H1 (cell line): ENCODE measurements at regions not wholly inside any gene's neighbourhood (a gene's known extent, or its start where the extent isn't known, plus 50 kb on each side); places are given as distances from the start of the nearest gene placed in this dataset.

ENCODE experiments used
- EZH2 ChIP-seq: fragments of 200-600 bp; sonication (generic); IDR thresholded peaks from 2 replicates; pipeline ENCODE4 v1.7.1; 2012; ENCODE audit warnings: low read depth, mild to moderate bottlenecking, moderate library complexity, low read length, inconsistent platforms; ENCODE audit not compliant: severe bottlenecking
- FOSL1 ChIP-seq: IDR thresholded peaks from 2 replicates; pipeline ENCODE4 v1.6.1; 2011; ENCODE audit warnings: mild to moderate bottlenecking, low read depth, low read length, moderate library complexity; ENCODE audit not compliant: insufficient read depth
- POLR2A ChIP-seq, 2 experiments: IDR thresholded peaks; 1 replicate in 1 of 2; 2 replicates in 1 of 2; pipeline ENCODE4 v1.6.1; 2011; ENCODE audit warnings: low read depth in 2 of 2, low read length in 2 of 2, mild to moderate bottlenecking in 2 of 2; ENCODE audit errors: control extremely low read depth in 1 of 2
- RAD21 ChIP-seq, 2 experiments: IDR thresholded peaks in 1 of 2; conservative IDR thresholded peaks in 1 of 2; 2 replicates each; pipeline ENCODE4 v1.6.1; 2011; ENCODE audit warnings: low read depth in 2 of 2, low read length in 2 of 2, improper control_type of control experiment in 1 of 2, inconsistent platforms in 1 of 2, mild to moderate bottlenecking in 1 of 2, moderate library complexity in 1 of 2
- TBP ChIP-seq: IDR thresholded peaks from 2 replicates; pipeline ENCODE4 v1.6.1; 2011; ENCODE audit warnings: low read depth, low read length, improper control_type of control experiment
- YY1 ChIP-seq: IDR thresholded peaks from 2 replicates; pipeline ENCODE4 v1.6.1; 2011; ENCODE audit warnings: low read depth, mild to moderate bottlenecking, low read length
- ZNF274 ChIP-seq: IDR thresholded peaks from 2 replicates; pipeline ENCODE4 v1.7.0; 2012; ENCODE audit warnings: low read length, borderline replicate concordance; ENCODE audit errors: extremely low read depth
- TF ChIP-seq, protein P1 (sequence below), 3 experiments: IDR thresholded peaks; 1 replicate in 2 of 3; 2 replicates in 1 of 3; pipeline versions ENCODE4 v1.5.1 to v1.6.1; 2011; ENCODE audit warnings: low read length in 3 of 3, mild to moderate bottlenecking in 3 of 3, inconsistent platforms in 2 of 3, low read depth in 1 of 3, moderate library complexity in 1 of 3; ENCODE audit not compliant: insufficient read depth in 1 of 3; ENCODE audit errors: control extremely low read depth in 1 of 3
- TF ChIP-seq, protein P2 (sequence below): fragments of 300-600 bp; sonication (generic); IDR thresholded peaks from 2 replicates; pipeline ENCODE4 v1.7.1; 2012; ENCODE audit warnings: low read length, moderate library complexity, mild to moderate bottlenecking, inconsistent platforms; ENCODE audit not compliant: insufficient replicate concordance
- TF ChIP-seq, protein P3 (sequence below): IDR thresholded peaks from 2 replicates; pipeline ENCODE4 v1.6.1; 2011; ENCODE audit warnings: low read length, improper control_type of control experiment

DNA sequence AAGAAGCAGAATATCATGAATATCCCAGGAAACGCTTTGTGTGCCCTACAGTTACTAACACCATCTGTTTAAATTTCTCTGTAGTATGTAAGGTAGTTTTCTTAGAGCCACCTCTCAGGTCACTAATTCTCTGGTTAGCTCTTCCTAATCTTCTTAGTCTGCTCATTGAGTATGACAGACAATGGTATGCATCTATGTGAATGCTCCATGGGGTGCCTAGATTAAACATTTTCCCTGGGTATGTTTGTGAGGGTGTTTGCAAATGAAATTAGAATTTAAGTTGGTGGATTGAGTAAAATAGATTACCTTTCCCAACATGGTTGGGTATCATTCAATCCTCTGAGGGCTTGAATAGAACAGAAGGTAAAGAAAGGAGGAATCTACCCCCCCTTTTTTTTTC lies 233.0 kb downstream of the PCDH18 start:
- no peak for TF ChIP-seq FOSL1
- TF ChIP-seq, protein P1, sequence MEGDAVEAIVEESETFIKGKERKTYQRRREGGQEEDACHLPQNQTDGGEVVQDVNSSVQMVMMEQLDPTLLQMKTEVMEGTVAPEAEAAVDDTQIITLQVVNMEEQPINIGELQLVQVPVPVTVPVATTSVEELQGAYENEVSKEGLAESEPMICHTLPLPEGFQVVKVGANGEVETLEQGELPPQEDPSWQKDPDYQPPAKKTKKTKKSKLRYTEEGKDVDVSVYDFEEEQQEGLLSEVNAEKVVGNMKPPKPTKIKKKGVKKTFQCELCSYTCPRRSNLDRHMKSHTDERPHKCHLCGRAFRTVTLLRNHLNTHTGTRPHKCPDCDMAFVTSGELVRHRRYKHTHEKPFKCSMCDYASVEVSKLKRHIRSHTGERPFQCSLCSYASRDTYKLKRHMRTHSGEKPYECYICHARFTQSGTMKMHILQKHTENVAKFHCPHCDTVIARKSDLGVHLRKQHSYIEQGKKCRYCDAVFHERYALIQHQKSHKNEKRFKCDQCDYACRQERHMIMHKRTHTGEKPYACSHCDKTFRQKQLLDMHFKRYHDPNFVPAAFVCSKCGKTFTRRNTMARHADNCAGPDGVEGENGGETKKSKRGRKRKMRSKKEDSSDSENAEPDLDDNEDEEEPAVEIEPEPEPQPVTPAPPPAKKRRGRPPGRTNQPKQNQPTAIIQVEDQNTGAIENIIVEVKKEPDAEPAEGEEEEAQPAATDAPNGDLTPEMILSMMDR (IDR thresholded peaks at IDR 0.05; ENCODE audit: control extremely low read depth in 1 of 3, insufficient read depth in 1 of 3, low read depth in 1 of 3, low read length in 3 of 3), result no peak
- TF ChIP-seq, protein P2, sequence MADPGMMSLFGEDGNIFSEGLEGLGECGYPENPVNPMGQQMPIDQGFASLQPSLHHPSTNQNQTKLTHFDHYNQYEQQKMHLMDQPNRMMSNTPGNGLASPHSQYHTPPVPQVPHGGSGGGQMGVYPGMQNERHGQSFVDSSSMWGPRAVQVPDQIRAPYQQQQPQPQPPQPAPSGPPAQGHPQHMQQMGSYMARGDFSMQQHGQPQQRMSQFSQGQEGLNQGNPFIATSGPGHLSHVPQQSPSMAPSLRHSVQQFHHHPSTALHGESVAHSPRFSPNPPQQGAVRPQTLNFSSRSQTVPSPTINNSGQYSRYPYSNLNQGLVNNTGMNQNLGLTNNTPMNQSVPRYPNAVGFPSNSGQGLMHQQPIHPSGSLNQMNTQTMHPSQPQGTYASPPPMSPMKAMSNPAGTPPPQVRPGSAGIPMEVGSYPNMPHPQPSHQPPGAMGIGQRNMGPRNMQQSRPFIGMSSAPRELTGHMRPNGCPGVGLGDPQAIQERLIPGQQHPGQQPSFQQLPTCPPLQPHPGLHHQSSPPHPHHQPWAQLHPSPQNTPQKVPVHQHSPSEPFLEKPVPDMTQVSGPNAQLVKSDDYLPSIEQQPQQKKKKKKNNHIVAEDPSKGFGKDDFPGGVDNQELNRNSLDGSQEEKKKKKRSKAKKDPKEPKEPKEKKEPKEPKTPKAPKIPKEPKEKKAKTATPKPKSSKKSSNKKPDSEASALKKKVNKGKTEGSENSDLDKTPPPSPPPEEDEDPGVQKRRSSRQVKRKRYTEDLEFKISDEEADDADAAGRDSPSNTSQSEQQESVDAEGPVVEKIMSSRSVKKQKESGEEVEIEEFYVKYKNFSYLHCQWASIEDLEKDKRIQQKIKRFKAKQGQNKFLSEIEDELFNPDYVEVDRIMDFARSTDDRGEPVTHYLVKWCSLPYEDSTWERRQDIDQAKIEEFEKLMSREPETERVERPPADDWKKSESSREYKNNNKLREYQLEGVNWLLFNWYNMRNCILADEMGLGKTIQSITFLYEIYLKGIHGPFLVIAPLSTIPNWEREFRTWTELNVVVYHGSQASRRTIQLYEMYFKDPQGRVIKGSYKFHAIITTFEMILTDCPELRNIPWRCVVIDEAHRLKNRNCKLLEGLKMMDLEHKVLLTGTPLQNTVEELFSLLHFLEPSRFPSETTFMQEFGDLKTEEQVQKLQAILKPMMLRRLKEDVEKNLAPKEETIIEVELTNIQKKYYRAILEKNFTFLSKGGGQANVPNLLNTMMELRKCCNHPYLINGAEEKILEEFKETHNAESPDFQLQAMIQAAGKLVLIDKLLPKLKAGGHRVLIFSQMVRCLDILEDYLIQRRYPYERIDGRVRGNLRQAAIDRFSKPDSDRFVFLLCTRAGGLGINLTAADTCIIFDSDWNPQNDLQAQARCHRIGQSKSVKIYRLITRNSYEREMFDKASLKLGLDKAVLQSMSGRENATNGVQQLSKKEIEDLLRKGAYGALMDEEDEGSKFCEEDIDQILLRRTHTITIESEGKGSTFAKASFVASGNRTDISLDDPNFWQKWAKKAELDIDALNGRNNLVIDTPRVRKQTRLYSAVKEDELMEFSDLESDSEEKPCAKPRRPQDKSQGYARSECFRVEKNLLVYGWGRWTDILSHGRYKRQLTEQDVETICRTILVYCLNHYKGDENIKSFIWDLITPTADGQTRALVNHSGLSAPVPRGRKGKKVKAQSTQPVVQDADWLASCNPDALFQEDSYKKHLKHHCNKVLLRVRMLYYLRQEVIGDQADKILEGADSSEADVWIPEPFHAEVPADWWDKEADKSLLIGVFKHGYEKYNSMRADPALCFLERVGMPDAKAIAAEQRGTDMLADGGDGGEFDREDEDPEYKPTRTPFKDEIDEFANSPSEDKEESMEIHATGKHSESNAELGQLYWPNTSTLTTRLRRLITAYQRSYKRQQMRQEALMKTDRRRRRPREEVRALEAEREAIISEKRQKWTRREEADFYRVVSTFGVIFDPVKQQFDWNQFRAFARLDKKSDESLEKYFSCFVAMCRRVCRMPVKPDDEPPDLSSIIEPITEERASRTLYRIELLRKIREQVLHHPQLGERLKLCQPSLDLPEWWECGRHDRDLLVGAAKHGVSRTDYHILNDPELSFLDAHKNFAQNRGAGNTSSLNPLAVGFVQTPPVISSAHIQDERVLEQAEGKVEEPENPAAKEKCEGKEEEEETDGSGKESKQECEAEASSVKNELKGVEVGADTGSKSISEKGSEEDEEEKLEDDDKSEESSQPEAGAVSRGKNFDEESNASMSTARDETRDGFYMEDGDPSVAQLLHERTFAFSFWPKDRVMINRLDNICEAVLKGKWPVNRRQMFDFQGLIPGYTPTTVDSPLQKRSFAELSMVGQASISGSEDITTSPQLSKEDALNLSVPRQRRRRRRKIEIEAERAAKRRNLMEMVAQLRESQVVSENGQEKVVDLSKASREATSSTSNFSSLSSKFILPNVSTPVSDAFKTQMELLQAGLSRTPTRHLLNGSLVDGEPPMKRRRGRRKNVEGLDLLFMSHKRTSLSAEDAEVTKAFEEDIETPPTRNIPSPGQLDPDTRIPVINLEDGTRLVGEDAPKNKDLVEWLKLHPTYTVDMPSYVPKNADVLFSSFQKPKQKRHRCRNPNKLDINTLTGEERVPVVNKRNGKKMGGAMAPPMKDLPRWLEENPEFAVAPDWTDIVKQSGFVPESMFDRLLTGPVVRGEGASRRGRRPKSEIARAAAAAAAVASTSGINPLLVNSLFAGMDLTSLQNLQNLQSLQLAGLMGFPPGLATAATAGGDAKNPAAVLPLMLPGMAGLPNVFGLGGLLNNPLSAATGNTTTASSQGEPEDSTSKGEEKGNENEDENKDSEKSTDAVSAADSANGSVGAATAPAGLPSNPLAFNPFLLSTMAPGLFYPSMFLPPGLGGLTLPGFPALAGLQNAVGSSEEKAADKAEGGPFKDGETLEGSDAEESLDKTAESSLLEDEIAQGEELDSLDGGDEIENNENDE, result no peak
- no peak for TF ChIP-seq EZH2
- TF ChIP-seq YY1, result no peak
- TF ChIP-seq, protein P3, sequence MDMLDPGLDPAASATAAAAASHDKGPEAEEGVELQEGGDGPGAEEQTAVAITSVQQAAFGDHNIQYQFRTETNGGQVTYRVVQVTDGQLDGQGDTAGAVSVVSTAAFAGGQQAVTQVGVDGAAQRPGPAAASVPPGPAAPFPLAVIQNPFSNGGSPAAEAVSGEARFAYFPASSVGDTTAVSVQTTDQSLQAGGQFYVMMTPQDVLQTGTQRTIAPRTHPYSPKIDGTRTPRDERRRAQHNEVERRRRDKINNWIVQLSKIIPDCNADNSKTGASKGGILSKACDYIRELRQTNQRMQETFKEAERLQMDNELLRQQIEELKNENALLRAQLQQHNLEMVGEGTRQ, result no peak
- TF ChIP-seq ZNF274, result no peak
- TF ChIP-seq POLR2A (IDR thresholded peaks at IDR 0.05; ENCODE audit: control extremely low read depth in 1 of 2, low read depth in 2 of 2, low read length in 2 of 2), result no peak
- no peak for TF ChIP-seq RAD21 (IDR thresholded peaks at IDR 0.05 in 1 of 2, conservative IDR thresholded peaks at IDR 0.05 in 1 of 2; ENCODE audit: low read depth in 2 of 2, low read length in 2 of 2)
- TF ChIP-seq TBP, result no peak
